B cell (primary cell): ENCODE measurements at regions not wholly inside any gene's neighbourhood (a gene's known extent, or its start where the extent isn't known, plus 50 kb on each side); places are given as distances from the start of the nearest gene placed in this dataset.

ENCODE experiments used
- ATAC-seq: fragments of 200-7000 bp; cut with Tn5 transposase; one replicate; pipeline ENCODE4 v1.10.0; 2021; ENCODE audit warnings: low read depth, mild to moderate bottlenecking, moderate number of reproducible peaks, moderate library complexity
- CTCF ChIA-PET: fragments of 350-600 bp; sonication (Branson Sonifier 250); formaldehyde crosslinking; loops from one replicate; lab custom pipeline; 2021; ENCODE audit warnings: antibody characterized with exemption, inconsistent platforms; lab: Charles Lee
- POLR2A ChIA-PET: fragments of 350-600 bp; sonication (Branson Sonifier 250); formaldehyde crosslinking; loops from one replicate; lab custom pipeline; 2021; ENCODE audit warnings: antibody characterized with exemption; lab: Charles Lee
- DNase-seq: peaks from one replicate; pipeline ENCODE4 v3.0.0; 2013
- H2AFZ ChIP-seq: 2 replicates; pipeline ENCODE4 v1.6.1; 2012; ENCODE audit warnings: mild to moderate bottlenecking, low read depth, low read length; ENCODE audit not compliant: insufficient read depth, poor library complexity, severe bottlenecking
- H3K27ac ChIP-seq, 2 donors: 1 replicate in 1 of 2; 2 replicates in 1 of 2; pipeline ENCODE4 v1.5.1; 2012 to 2013; ENCODE audit warnings: low read length in 2 of 2, mild to moderate bottlenecking in 2 of 2, moderate library complexity in 1 of 2
- H3K27me3 ChIP-seq, 4 experiments: fragments of 200-600 bp in 1 of 4; sonication (generic) in 1 of 4; replicated peaks in 1 of 4; 1 replicate in 2 of 4; 2 replicates in 2 of 4; pipeline versions ENCODE4 v1.6.1 to v1.7.0; 2013 to 2016; ENCODE audit warnings: low read length in 3 of 4, mild to moderate bottlenecking in 2 of 4, mixed read lengths in 1 of 4, moderate library complexity in 1 of 4; ENCODE audit not compliant: insufficient read depth in 4 of 4, control insufficient read depth in 3 of 4; ENCODE audit errors: control extremely low read depth in 1 of 4
- H3K36me3 ChIP-seq, 2 experiments: replicated peaks in 1 of 2; 1 replicate in 1 of 2; 2 replicates in 1 of 2; pipeline versions ENCODE4 v1.6.1 to v1.7.1; 2013; ENCODE audit warnings: low read length in 1 of 2; ENCODE audit not compliant: insufficient read depth in 2 of 2, control insufficient read depth in 1 of 2; ENCODE audit errors: control extremely low read depth in 1 of 2, extremely low read depth in 1 of 2
- H3K4me1 ChIP-seq, 2 donors: fragments of 200-600 bp in 1 of 2; sonication (generic) in 1 of 2; 1 replicate in 1 of 2; 2 replicates in 1 of 2; pipeline versions ENCODE4 v1.5.1 to v1.6.1; 2013 to 2017; ENCODE audit warnings: low read length in 2 of 2; ENCODE audit not compliant: control insufficient read depth in 2 of 2, insufficient read depth in 2 of 2
- H3K4me2 ChIP-seq: replicated peaks from 2 replicates; pipeline ENCODE3; 2012; ENCODE audit warnings: mild to moderate bottlenecking, low read depth, low read length; ENCODE audit not compliant: poor library complexity, severe bottlenecking
- H3K4me3 ChIP-seq, 5 experiments: fragments of 200-600 bp in 1 of 5; sonication (generic) in 1 of 5; 1 replicate in 3 of 5; 2 replicates in 2 of 5; pipeline versions ENCODE4 v1.5.1 to v1.7.0; 2011 to 2016; ENCODE audit warnings: low read length in 4 of 5, mild to moderate bottlenecking in 4 of 5, low read depth in 2 of 5, control low read depth in 1 of 5, moderate library complexity in 1 of 5; ENCODE audit not compliant: insufficient read depth in 1 of 5; ENCODE audit errors: control extremely low read depth in 1 of 5, extremely low read depth in 1 of 5
- H3K79me2 ChIP-seq: fragments of 200-600 bp; sonication (generic); one replicate; pipeline ENCODE4 v1.6.0; 2016; ENCODE audit warnings: low read length; ENCODE audit not compliant: control insufficient read depth, insufficient read depth
- H3K9ac ChIP-seq: fragments of 200-600 bp; sonication (generic); 2 replicates; pipeline ENCODE4 v1.6.1; 2017; ENCODE audit warnings: mild to moderate bottlenecking, low read length, moderate library complexity
- H3K9me3 ChIP-seq, 3 donors: one replicate each; pipeline versions ENCODE4 v1.6.1 to v1.7.1; 2013; ENCODE audit warnings: low read length in 2 of 3; ENCODE audit not compliant: control insufficient read depth in 2 of 3, insufficient read depth in 1 of 3; ENCODE audit errors: control extremely low read depth in 1 of 3
- H4K20me1 ChIP-seq: 2 replicates; pipeline ENCODE4 v1.6.0; 2012; ENCODE audit warnings: mild to moderate bottlenecking, low read length; ENCODE audit not compliant: insufficient read depth, control insufficient read depth, poor library complexity, severe bottlenecking
- H3K27ac Mint-ChIP-seq: one replicate; pipeline ENCODE4 v1.8.0; 2021; ENCODE audit warnings: mixed read lengths
- H3K27me3 Mint-ChIP-seq: one replicate; pipeline ENCODE4 v1.8.0; 2021; ENCODE audit warnings: mixed read lengths
- H3K4me1 Mint-ChIP-seq: one replicate; pipeline ENCODE4 v1.8.0; 2021; ENCODE audit warnings: mixed read lengths
- H3K4me3 Mint-ChIP-seq: one replicate; pipeline ENCODE4 v1.8.0; 2021; ENCODE audit warnings: mixed read lengths
- H3K9me3 Mint-ChIP-seq: one replicate; pipeline ENCODE4 v1.8.0; 2022; ENCODE audit warnings: mixed read lengths; ENCODE audit not compliant: insufficient read depth
- CTCF ChIP-seq: fragments of 200-600 bp; IDR thresholded peaks from one replicate; pipeline ENCODE4 v1.8.0; 2022; ENCODE audit warnings: antibody characterized with exemption, mild to moderate bottlenecking
- EZH2 ChIP-seq: IDR thresholded peaks from 2 replicates; pipeline ENCODE4 v1.6.1; 2012; ENCODE audit warnings: borderline replicate concordance, low read depth, mild to moderate bottlenecking, moderate library complexity, low read length; ENCODE audit not compliant: insufficient read depth, poor library complexity, severe bottlenecking
- WGBS: methylation state at CpG from one replicate; pipeline ENCODE4 v1.1.5; 2013; ENCODE audit warnings: missing lambda C conversion rate; ENCODE audit not compliant: insufficient coverage; 5-methylcytosine and 5-hydroxymethylcytosine counted together
- intact Hi-C: fragments of 100-400 bp; cut with micrococcal nuclease; formaldehyde crosslinking; loops from one replicate; pipeline ENCODE4 v1.10.0; 2022

DNA sequence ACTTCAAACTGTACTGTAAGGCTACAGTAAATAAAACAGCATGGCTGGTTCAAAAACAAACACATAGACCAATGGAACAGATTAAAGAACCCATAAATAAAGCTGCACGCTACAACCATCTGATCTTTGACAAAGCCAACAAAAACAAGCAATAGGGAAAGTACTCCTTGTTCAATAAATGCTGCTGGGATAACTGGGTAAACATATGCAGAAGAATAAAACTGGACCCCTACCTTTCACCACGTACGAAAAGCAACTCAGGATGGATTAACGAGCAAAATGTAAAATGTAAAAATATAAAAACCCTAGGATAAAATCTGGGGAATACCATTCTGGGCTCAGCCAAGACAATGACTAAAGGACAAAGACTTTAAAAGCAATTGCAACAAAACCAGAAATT is 201.8 kb upstream of the PGR start:
- no peaks in the 10 kb centered on the region for H3K4me1 ChIP-seq

DNA sequence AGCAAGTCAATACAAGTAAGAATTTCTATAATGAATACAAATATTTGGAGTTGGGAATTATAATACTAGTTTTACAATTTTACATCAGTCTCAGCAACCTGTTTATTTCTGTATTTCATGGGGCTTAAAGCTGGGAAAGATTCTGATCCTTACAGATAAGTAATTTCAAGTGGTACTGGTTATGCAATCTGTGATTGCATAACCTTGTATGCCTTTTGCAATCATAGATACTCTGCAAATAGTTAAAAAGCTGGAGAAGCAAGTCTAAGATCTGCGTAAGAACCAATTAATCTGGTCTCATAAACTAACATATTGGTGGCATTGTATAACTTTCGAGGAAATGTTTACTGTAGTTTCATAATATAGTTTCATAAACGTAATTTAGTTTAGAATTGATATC is 198.3 kb upstream of the PGR start:
- no peaks in the 10 kb centered on the region for H3K36me3 ChIP-seq
- WGBS = no CpG with 5 or more reads among the region's 3 CpGs
- ATAC-seq (no peak), DNase-seq (no peak)
- ChIA-PET POLR2A (no interaction called here), CTCF (no interaction called here)
- H3K4me3 ChIP-seq = no peak overlapping the region
- Mint-ChIP-seq H3K9me3 (peaks cover 5% of the 10 kb centered on the region), H3K27me3 (no peaks in the 10 kb centered on the region), H3K4me3 (no peak overlapping the region), H3K4me1 (no peaks in the 10 kb centered on the region), H3K27ac (no peak overlapping the region)
- no peak overlapping the region for H3K27ac ChIP-seq
- H4K20me1 ChIP-seq = no peaks in the 10 kb centered on the region
- no peak overlapping the region for H3K9ac ChIP-seq
- no peaks in the 10 kb centered on the region for H3K4me1 ChIP-seq
- H3K27me3 ChIP-seq = no peaks in the 10 kb centered on the region
- H3K79me2 ChIP-seq = no peaks in the 10 kb centered on the region
- TF ChIP-seq EZH2 (no peak), CTCF (no peak)
- no peak overlapping the region for H3K4me2 ChIP-seq
- intact Hi-C loops = no loop called here
- no peak overlapping the region for H2AFZ ChIP-seq
- no peaks in the 10 kb centered on the region for H3K9me3 ChIP-seq

More for the DNA sequence above, 201.8 kb upstream of the PGR start:
- H3K4me3 Mint-ChIP-seq = no peak overlapping the region
- no peak for TF ChIP-seq CTCF
- no peak for TF ChIP-seq EZH2
- Histone ChIP-seq H3K27me3 (no peaks in the 10 kb centered on the region), H3K36me3 (no peaks in the 10 kb centered on the region), H3K79me2 (no peaks in the 10 kb centered on the region), H4K20me1 (no peaks in the 10 kb centered on the region), H2AFZ (no peak overlapping the region), H3K9me3 (no peaks in the 10 kb centered on the region), H3K4me3 (no peak overlapping the region), H3K27ac (no peak overlapping the region), H3K9ac (no peak overlapping the region), H3K4me2 (no peak overlapping the region)
- ATAC-seq (no peak), DNase-seq (no peak)
- ChIA-PET CTCF (no interaction called here), POLR2A (no interaction called here)
- WGBS = no CpG with 5 or more reads among the region's 4 CpGs
- intact Hi-C loops = no loop called here
- H3K9me3 Mint-ChIP-seq = peaks cover 5% of the 10 kb centered on the region
- H3K27ac Mint-ChIP-seq = no peak overlapping the region
- no peaks in the 10 kb centered on the region for H3K27me3 Mint-ChIP-seq
- H3K4me1 Mint-ChIP-seq = no peaks in the 10 kb centered on the region
